Mesenchymal stem cell (in vitro differentiated cells and primary cell): ENCODE measurements at regions not wholly inside any gene's neighbourhood (a gene's known extent, or its start where the extent isn't known, plus 50 kb on each side); places are given as distances from the start of the nearest gene placed in this dataset.
A peak's percentile ranks its signal among the peaks of the same experiment; 100 is the strongest.

Experiments used
- DNase-seq: peaks from one replicate; pipeline ENCODE4 v3.0.0-alpha.2; 2013
- H2AFZ ChIP-seq: one replicate; pipeline ENCODE4 v1.6.1; 2013; ENCODE audit warnings: low read depth, mild to moderate bottlenecking, control low read depth, inconsistent platforms, low read length, moderate library complexity
- H2AK5ac ChIP-seq: 2 replicates; pipeline ENCODE4 v1.6.1; 2013; ENCODE audit warnings: low read length, moderate library complexity, mild to moderate bottlenecking, inconsistent platforms; ENCODE audit not compliant: severe bottlenecking
- H2BK120ac ChIP-seq: one replicate; pipeline ENCODE4 v1.6.1; 2013; ENCODE audit warnings: low read depth, mild to moderate bottlenecking, inconsistent platforms, low read length, moderate library complexity
- H2BK12ac ChIP-seq, 2 experiments: one replicate each; pipeline ENCODE4 v1.6.1; 2013; ENCODE audit warnings: inconsistent platforms in 2 of 2, low read length in 2 of 2, mild to moderate bottlenecking in 2 of 2, moderate library complexity in 2 of 2, control low read depth in 1 of 2
- H2BK15ac ChIP-seq: one replicate; pipeline ENCODE4 v1.6.1; 2013; ENCODE audit warnings: mild to moderate bottlenecking, low read depth, inconsistent platforms; ENCODE audit not compliant: poor library complexity, severe bottlenecking
- H2BK5ac ChIP-seq: 2 replicates; pipeline ENCODE4 v1.6.1; 2013; ENCODE audit warnings: low read depth, mild to moderate bottlenecking, low read length, control low read depth, inconsistent platforms; ENCODE audit not compliant: poor library complexity, severe bottlenecking
- H3K14ac ChIP-seq, 2 experiments: one replicate each; pipeline ENCODE4 v1.6.1; 2013; ENCODE audit warnings: inconsistent platforms in 2 of 2, low read length in 2 of 2, control low read depth in 1 of 2, mild to moderate bottlenecking in 1 of 2, moderate library complexity in 1 of 2
- H3K18ac ChIP-seq, 2 experiments: one replicate each; pipeline ENCODE4 v1.6.1; 2013; ENCODE audit warnings: inconsistent platforms in 2 of 2, low read length in 2 of 2, control low read depth in 1 of 2, low read depth in 1 of 2, mild to moderate bottlenecking in 1 of 2
- H3K23ac ChIP-seq, 2 experiments: one replicate each; pipeline ENCODE4 v1.6.1; 2013; ENCODE audit warnings: inconsistent platforms in 2 of 2, low read length in 2 of 2, mild to moderate bottlenecking in 2 of 2, moderate library complexity in 2 of 2, control low read depth in 1 of 2
- H3K27ac ChIP-seq: 2 replicates; pipeline ENCODE4 v1.5.1; 2013; ENCODE audit warnings: mild to moderate bottlenecking, moderate library complexity, low read length, control low read depth, inconsistent platforms; ENCODE audit not compliant: poor library complexity, severe bottlenecking
- H3K27me3 ChIP-seq, 2 experiments: 2 replicates each; pipeline versions ENCODE4 v1.6.1 to v1.7.0; 2013; ENCODE audit warnings: low read length in 2 of 2, mild to moderate bottlenecking in 2 of 2, moderate library complexity in 2 of 2, control low read depth in 1 of 2, inconsistent platforms in 1 of 2; ENCODE audit not compliant: control insufficient read depth in 1 of 2, insufficient read depth in 1 of 2
- H3K36me3 ChIP-seq, 2 experiments: 2 replicates each; pipeline versions ENCODE4 v1.6.1 to v1.7.0; 2013; ENCODE audit warnings: low read length in 2 of 2, control low read depth in 1 of 2, inconsistent platforms in 1 of 2, low read depth in 1 of 2, mild to moderate bottlenecking in 1 of 2; ENCODE audit not compliant: insufficient read depth in 2 of 2, control insufficient read depth in 1 of 2
- H3K4ac ChIP-seq, 2 experiments: one replicate each; pipeline ENCODE4 v1.6.1; 2013; ENCODE audit warnings: inconsistent platforms in 2 of 2, low read length in 2 of 2, mild to moderate bottlenecking in 2 of 2, moderate library complexity in 2 of 2, control low read depth in 1 of 2, low read depth in 1 of 2
- H3K4me1 ChIP-seq: 2 replicates; pipeline ENCODE4 v1.6.1; 2013; ENCODE audit warnings: low read depth, low read length, control low read depth; ENCODE audit not compliant: control insufficient read depth, insufficient read depth
- H3K4me2 ChIP-seq: 2 replicates; pipeline ENCODE4 v1.6.1; 2013; ENCODE audit warnings: low read length, mild to moderate bottlenecking, inconsistent platforms; ENCODE audit not compliant: poor library complexity, severe bottlenecking
- H3K4me3 ChIP-seq, 2 experiments: 2 replicates each; pipeline versions ENCODE4 v1.5.1 to v1.7.0; 2013; ENCODE audit warnings: low read length in 2 of 2, mild to moderate bottlenecking in 2 of 2, control low read depth in 1 of 2, low read depth in 1 of 2; ENCODE audit not compliant: insufficient read depth in 1 of 2
- H3K79me1 ChIP-seq: replicated peaks from 2 replicates; pipeline ENCODE4 v1.6.1; 2013; ENCODE audit warnings: mild to moderate bottlenecking, control low read depth, low read length, inconsistent platforms; ENCODE audit not compliant: poor library complexity, severe bottlenecking
- H3K9ac ChIP-seq: 2 replicates; pipeline ENCODE4 v1.7.0; 2013; ENCODE audit warnings: mild to moderate bottlenecking, low read length, moderate library complexity
- H3K9me3 ChIP-seq: 2 replicates; pipeline ENCODE4 v1.7.0; 2013; ENCODE audit warnings: mild to moderate bottlenecking, low read length; ENCODE audit not compliant: control insufficient read depth
- H4K8ac ChIP-seq: one replicate; pipeline ENCODE4 v1.6.1; 2013; ENCODE audit warnings: inconsistent platforms, mild to moderate bottlenecking, low read length, moderate library complexity
- H4K91ac ChIP-seq: one replicate; pipeline ENCODE4 v1.6.1; 2013; ENCODE audit warnings: mild to moderate bottlenecking, low read length, inconsistent platforms
- WGBS: methylation state at CpG from one replicate; pipeline ENCODE4 v1.1.7; 2013; ENCODE audit warnings: mixed read lengths; 5-methylcytosine and 5-hydroxymethylcytosine counted together

DNA sequence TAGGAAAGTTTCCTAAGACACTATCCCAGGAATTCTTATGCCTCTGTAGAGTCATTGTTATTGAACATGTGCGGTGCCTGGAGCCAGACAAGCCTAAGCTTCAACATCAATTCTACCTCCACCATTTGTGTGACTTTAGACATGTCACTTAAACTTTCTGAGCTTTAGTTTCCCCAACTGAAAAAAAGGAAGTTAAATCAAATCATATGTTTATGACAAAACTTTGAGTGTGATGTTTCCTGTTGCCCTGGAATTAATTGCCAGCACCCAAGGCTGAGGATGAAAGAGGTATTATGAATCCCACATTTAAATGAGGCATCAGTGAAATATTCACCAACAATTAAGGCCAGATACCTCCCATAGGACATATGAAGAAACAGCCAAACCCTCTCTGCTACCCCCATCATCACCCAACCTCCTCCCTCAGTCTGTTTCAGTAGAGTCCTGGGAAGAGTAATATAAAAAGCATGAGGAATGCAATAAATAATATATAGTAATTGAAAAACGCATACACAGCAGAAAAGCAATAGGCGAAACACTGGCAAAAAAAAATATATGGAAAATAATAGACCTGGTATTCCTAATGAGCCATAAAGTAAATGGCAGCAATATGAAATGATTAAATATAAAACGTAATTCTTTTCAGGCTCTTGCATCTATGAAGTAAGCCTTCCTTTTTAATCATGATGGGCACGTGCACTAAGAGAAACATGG is 182.0 kb upstream of the DCN start:
- H3K4me2 ChIP-seq: no peak overlapping the region
- no peak overlapping the region for H2BK12ac ChIP-seq
- 95% methylated on average over 3 of the region's 5 CpGs for whole genome bisulfite sequencing
- no peak for DNase-seq
- no peaks in the 10 kb centered on the region for H3K79me1 ChIP-seq
- H3K4ac ChIP-seq: no peak overlapping the region
- no peak overlapping the region for H3K14ac ChIP-seq
- no peak overlapping the region for H3K4me3 ChIP-seq
- no peak overlapping the region for H2AK5ac ChIP-seq
- H2BK120ac ChIP-seq: no peak overlapping the region
- no peaks in the 10 kb centered on the region for H3K9me3 ChIP-seq
- no peak overlapping the region for H3K18ac ChIP-seq
- no peak overlapping the region for H3K9ac ChIP-seq
- no peak overlapping the region for H2BK5ac ChIP-seq
- no peak overlapping the region for H4K91ac ChIP-seq
- no peaks in the 10 kb centered on the region for H3K27me3 ChIP-seq
- H3K23ac ChIP-seq: no peak overlapping the region
- no peak overlapping the region for H2AFZ ChIP-seq
- H3K36me3 ChIP-seq: no peaks in the 10 kb centered on the region
- H4K8ac ChIP-seq: no peak overlapping the region
- no peaks in the 10 kb centered on the region for H3K4me1 ChIP-seq
- no peak overlapping the region for H2BK15ac ChIP-seq
- H3K27ac ChIP-seq: no peak overlapping the region

DNA sequence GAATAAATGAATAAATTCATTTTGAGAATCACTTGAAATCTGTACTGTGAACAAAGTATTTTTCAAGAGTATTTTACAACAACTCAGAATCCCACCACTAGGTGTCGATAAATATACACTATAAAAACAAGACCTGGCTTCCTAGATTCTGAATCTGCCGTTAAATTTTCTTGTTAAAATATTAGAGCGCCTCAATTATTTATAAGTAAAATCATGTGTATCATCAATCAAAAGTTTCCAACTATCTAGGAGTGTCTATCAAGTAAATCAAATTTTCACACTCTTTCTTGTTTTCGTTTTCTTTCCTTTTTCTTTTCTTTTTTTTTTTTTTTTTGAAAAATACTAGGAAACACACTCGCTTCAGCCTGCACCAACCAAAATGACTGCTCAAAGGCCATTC is 179.2 kb upstream of the DCN start:
- Histone ChIP-seq H2BK15ac (no peak overlapping the region), H3K9ac (peak overlapping the region; percentile 71), H3K9me3 (no peaks in the 10 kb centered on the region), H3K14ac (no peak overlapping the region), H4K91ac (no peak overlapping the region), H4K8ac (no peak overlapping the region), H2BK120ac (no peak overlapping the region), H3K27me3 (no peaks in the 10 kb centered on the region), H3K27ac (no peak overlapping the region), H3K18ac (no peak overlapping the region), H2BK5ac (no peak overlapping the region), H2AFZ (no peak overlapping the region), H2BK12ac (no peak overlapping the region), H3K4me2 (no peak overlapping the region), H3K4me3 (no peak overlapping the region), H3K4ac (no peak overlapping the region), H3K36me3 (no peaks in the 10 kb centered on the region), H2AK5ac (no peak overlapping the region), H3K23ac (no peak overlapping the region), H3K4me1 (no peaks in the 10 kb centered on the region), H3K79me1 (no peaks in the 10 kb centered on the region)
- 64% methylated on average over 3 of the region's 5 CpGs for WGBS
- DNase-seq: peak; percentile 48

DNA sequence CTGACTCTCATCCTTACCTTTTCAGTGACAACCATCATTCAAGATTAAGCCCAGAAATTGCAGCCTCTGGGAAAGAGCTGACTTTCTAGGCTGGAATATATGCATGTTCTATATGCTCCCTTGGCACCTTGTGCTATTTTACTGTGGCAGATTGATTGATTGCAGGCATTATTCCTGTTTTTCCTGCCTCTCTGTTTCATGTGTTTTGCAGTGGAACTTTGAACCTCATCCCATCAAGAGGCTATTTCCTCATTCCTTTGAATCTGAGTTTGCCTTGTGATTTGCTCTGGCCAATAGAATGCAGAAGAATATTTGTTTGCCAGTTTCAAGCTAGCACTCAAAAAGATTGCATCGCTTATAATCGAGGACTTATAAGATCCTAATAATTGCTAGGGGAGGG is 174.8 kb upstream of the DCN start:
- 100% methylated on average over 1 of the region's 2 CpGs for WGBS
- Histone ChIP-seq H2BK5ac (no peak overlapping the region), H3K27me3 (no peaks in the 10 kb centered on the region), H3K4me1 (no peaks in the 10 kb centered on the region), H2BK12ac (no peak overlapping the region), H3K4me2 (no peak overlapping the region), H3K18ac (no peak overlapping the region), H3K9me3 (no peaks in the 10 kb centered on the region), H3K36me3 (no peaks in the 10 kb centered on the region), H4K91ac (no peak overlapping the region), H3K23ac (no peak overlapping the region), H3K4ac (no peak overlapping the region), H3K4me3 (no peak overlapping the region), H2AK5ac (no peak overlapping the region), H3K79me1 (no peaks in the 10 kb centered on the region), H3K14ac (no peak overlapping the region), H3K27ac (no peak overlapping the region), H4K8ac (no peak overlapping the region), H2BK120ac (no peak overlapping the region), H2AFZ (peak overlapping the region; percentile 1), H2BK15ac (no peak overlapping the region), H3K9ac (no peak overlapping the region)
- no peak for DNase-seq

DNA sequence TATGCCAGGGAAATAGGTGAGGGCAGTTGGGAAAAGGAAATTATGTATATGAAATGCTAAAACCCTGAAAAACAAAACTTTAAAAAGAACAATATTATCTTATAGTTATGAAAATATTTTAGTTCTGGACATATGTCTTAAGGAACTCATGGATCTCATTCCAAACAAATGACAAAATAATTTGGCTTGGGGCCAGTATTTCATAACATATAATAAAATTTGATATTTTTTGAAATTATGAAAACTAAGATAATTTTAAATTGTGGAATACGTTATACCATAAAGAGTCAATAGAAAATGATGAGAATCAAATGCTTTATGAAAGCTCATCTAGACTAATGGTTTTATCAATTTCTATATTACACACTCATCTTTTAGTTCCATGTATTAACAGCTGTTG is 173.8 kb upstream of the DCN start:
- Histone ChIP-seq H4K8ac (no peak overlapping the region), H3K4me3 (no peak overlapping the region), H3K9ac (no peak overlapping the region), H3K9me3 (no peaks in the 10 kb centered on the region), H2BK120ac (no peak overlapping the region), H3K4me1 (no peaks in the 10 kb centered on the region), H3K4ac (no peak overlapping the region), H4K91ac (no peak overlapping the region), H2AFZ (no peak overlapping the region), H3K79me1 (no peaks in the 10 kb centered on the region), H2BK5ac (no peak overlapping the region), H3K27ac (no peak overlapping the region), H3K27me3 (no peaks in the 10 kb centered on the region), H2BK15ac (no peak overlapping the region), H3K23ac (no peak overlapping the region), H3K14ac (no peak overlapping the region), H3K18ac (no peak overlapping the region), H3K4me2 (no peak overlapping the region), H3K36me3 (no peaks in the 10 kb centered on the region), H2AK5ac (no peak overlapping the region), H2BK12ac (no peak overlapping the region)
- no peak for DNase-seq
- no CpG with 5 or more reads among the region's 1 CpG for WGBS
